Liver (tissue), 8 donors: ENCODE measurements at regions not wholly inside any gene's neighbourhood (a gene's known extent, or its start where the extent isn't known, plus 50 kb on each side); places are given as distances from the start of the nearest gene placed in this dataset.

Experiments used
- DNase-seq: peaks from one replicate; pipeline ENCODE4 v3.0.0-alpha.2; 2017; ENCODE audit warnings: low spot score
- H3K27ac ChIP-seq, 2 donors: one replicate each; pipeline ENCODE4 v1.7.0; 2013; ENCODE audit warnings: inconsistent platforms in 2 of 2, low read length in 2 of 2, control low read depth in 1 of 2, low read depth in 1 of 2, mild to moderate bottlenecking in 1 of 2
- H3K27me3 ChIP-seq, 4 donors: one replicate each; pipeline versions ENCODE4 v1.6.1 to v1.7.0; 2013; ENCODE audit warnings: low read length in 3 of 4, inconsistent platforms in 1 of 4, mild to moderate bottlenecking in 1 of 4, moderate library complexity in 1 of 4; ENCODE audit not compliant: control insufficient read depth in 4 of 4, insufficient read depth in 4 of 4
- H3K36me3 ChIP-seq, 4 donors: one replicate each; pipeline versions ENCODE4 v1.6.1 to v1.7.0; 2013; ENCODE audit warnings: low read length in 3 of 4, mild to moderate bottlenecking in 3 of 4, low read depth in 1 of 4, moderate library complexity in 1 of 4; ENCODE audit not compliant: control insufficient read depth in 4 of 4, insufficient read depth in 3 of 4
- H3K4me1 ChIP-seq, 4 donors: one replicate each; pipeline versions ENCODE4 v1.6.1 to v1.7.0; 2013; ENCODE audit warnings: low read length in 3 of 4, mild to moderate bottlenecking in 3 of 4, moderate library complexity in 1 of 4; ENCODE audit not compliant: control insufficient read depth in 4 of 4, insufficient read depth in 4 of 4
- H3K4me3 ChIP-seq, 3 donors: one replicate each; pipeline versions ENCODE4 v1.6.1 to v1.7.0; 2013; ENCODE audit warnings: low read length in 3 of 3, control low read depth in 1 of 3, low read depth in 1 of 3, mild to moderate bottlenecking in 1 of 3
- H3K9ac ChIP-seq, 2 donors: one replicate each; pipeline ENCODE4 v1.7.0; 2013; ENCODE audit warnings: low read length in 2 of 2, mild to moderate bottlenecking in 2 of 2, moderate library complexity in 2 of 2, control low read depth in 1 of 2, low read depth in 1 of 2
- H3K9me3 ChIP-seq, 4 donors: one replicate each; pipeline versions ENCODE4 v1.6.1 to v1.7.0; 2013; ENCODE audit warnings: low read length in 3 of 4; ENCODE audit not compliant: control insufficient read depth in 4 of 4
- ATF3 ChIP-seq: IDR thresholded peaks from 2 replicates; pipeline ENCODE4 v1.6.1; 2016; ENCODE audit warnings: antibody characterized with exemption
- EGR1 ChIP-seq, 2 donors: IDR thresholded peaks; 2 replicates each; pipeline ENCODE4 v1.6.1; 2016 to 2018; ENCODE audit warnings: antibody characterized with exemption in 2 of 2, low read depth in 2 of 2
- FOXA1 ChIP-seq: IDR thresholded peaks from 2 replicates; pipeline ENCODE4 v1.6.1; 2016; ENCODE audit warnings: antibody characterized with exemption
- FOXA2 ChIP-seq: IDR thresholded peaks from 2 replicates; pipeline ENCODE4 v1.6.1; 2016; ENCODE audit warnings: antibody characterized with exemption
- GABPA ChIP-seq, 2 donors: IDR thresholded peaks in 1 of 2; conservative IDR thresholded peaks in 1 of 2; 2 replicates each; pipeline ENCODE4 v1.6.1; 2016; ENCODE audit warnings: antibody characterized with exemption in 2 of 2, mild to moderate bottlenecking in 1 of 2, moderate library complexity in 1 of 2
- HNF4A ChIP-seq, 2 donors: conservative IDR thresholded peaks; 2 replicates each; pipeline ENCODE4 v1.6.1; 2016; ENCODE audit warnings: antibody characterized with exemption in 2 of 2, mild to moderate bottlenecking in 2 of 2
- HNF4G ChIP-seq: IDR thresholded peaks from 2 replicates; pipeline ENCODE4 v1.6.1; 2016; ENCODE audit warnings: antibody characterized with exemption
- JUND ChIP-seq, 2 donors: IDR thresholded peaks; 2 replicates each; pipeline ENCODE4 v1.6.1; 2016; ENCODE audit warnings: antibody characterized with exemption in 2 of 2
- NR2F2 ChIP-seq: IDR thresholded peaks from 2 replicates; pipeline ENCODE4 v1.6.1; 2016; ENCODE audit warnings: antibody characterized with exemption
- RAD21 ChIP-seq, 2 donors: IDR thresholded peaks; 2 replicates each; pipeline ENCODE4 v1.6.1; 2016; ENCODE audit warnings: antibody characterized with exemption in 2 of 2, mild to moderate bottlenecking in 2 of 2
- RXRA ChIP-seq, 2 donors: IDR thresholded peaks; 2 replicates each; pipeline ENCODE4 v1.6.1; 2017 to 2018; ENCODE audit warnings: antibody characterized with exemption in 2 of 2, mild to moderate bottlenecking in 1 of 2
- SP1 ChIP-seq: IDR thresholded peaks from 2 replicates; pipeline ENCODE4 v1.6.1; 2018; ENCODE audit warnings: antibody characterized with exemption, mild to moderate bottlenecking
- TAF1 ChIP-seq: conservative IDR thresholded peaks from 2 replicates; pipeline ENCODE4 v1.6.1; 2016; ENCODE audit warnings: antibody characterized with exemption, mild to moderate bottlenecking
- YY1 ChIP-seq: IDR thresholded peaks from 2 replicates; pipeline ENCODE4 v1.6.1; 2016; ENCODE audit warnings: antibody characterized with exemption, mild to moderate bottlenecking
- ZBTB33 ChIP-seq: IDR thresholded peaks from 2 replicates; pipeline ENCODE4 v1.6.1; 2016; ENCODE audit warnings: antibody characterized with exemption
- WGBS: extraction: QIAGEN DNeasy Blood & Tissue Kit; methylation state at CpG from one replicate; pipeline ENCODE4 v1.1.7; 2013; 5-methylcytosine and 5-hydroxymethylcytosine counted together
- TF ChIP-seq, protein P1 (sequence below): IDR thresholded peaks from 2 replicates; pipeline ENCODE4 v1.6.1; 2016; ENCODE audit warnings: antibody characterized with exemption
- TF ChIP-seq, protein P2 (sequence below): fragments of 150-350 bp; IDR thresholded peaks from 2 replicates; pipeline ENCODE4 v1.5.1; 2017; ENCODE audit warnings: improper control_type of control experiment, low read depth, low read length; ENCODE audit not compliant: missing input control
- TF ChIP-seq, protein P3 (sequence below): IDR thresholded peaks from 2 replicates; pipeline ENCODE4 v1.6.1; 2016; ENCODE audit warnings: antibody characterized with exemption, mild to moderate bottlenecking
- donor health status: healthy.
- donor health status: healthy.
- donor health status: healthy.
- donor health status: healthy.
- donor health status: healthy.

GRCh38 chr10:121121462-121121861 lies 270.3 kb downstream of the WDR11 start:
- DNase-seq = no peak
- WGBS = 85% methylated on average over 7 of the region's 7 CpGs
- H3K27ac ChIP-seq = no peak overlapping the region
- no peak overlapping the region for H3K9ac ChIP-seq
- no peaks in the 10 kb centered on the region for H3K4me1 ChIP-seq
- no peaks in the 10 kb centered on the region for H3K36me3 ChIP-seq
- no peaks in the 10 kb centered on the region for H3K27me3 ChIP-seq
- TF ChIP-seq EGR1 (IDR thresholded peaks at IDR 0.05; ENCODE audit: low read depth in 2 of 2) (no peak), ATF3 (no peak), TAF1 (no peak), FOXA2 (no peak), HNF4G (no peak), FOXA1 (no peak), GABPA (IDR thresholded peaks at IDR 0.05 in 1 of 2, conservative IDR thresholded peaks at IDR 0.05 in 1 of 2) (no peak), RXRA (IDR thresholded peaks at IDR 0.05) (no peak), ZBTB33 (no peak), JUND (IDR thresholded peaks at IDR 0.05) (no peak)
- H3K9me3 ChIP-seq = peaks cover 0 to 4% (median 0%) of the 10 kb centered on the region in 4 donors
- H3K4me3 ChIP-seq = no peak overlapping the region

DNA sequence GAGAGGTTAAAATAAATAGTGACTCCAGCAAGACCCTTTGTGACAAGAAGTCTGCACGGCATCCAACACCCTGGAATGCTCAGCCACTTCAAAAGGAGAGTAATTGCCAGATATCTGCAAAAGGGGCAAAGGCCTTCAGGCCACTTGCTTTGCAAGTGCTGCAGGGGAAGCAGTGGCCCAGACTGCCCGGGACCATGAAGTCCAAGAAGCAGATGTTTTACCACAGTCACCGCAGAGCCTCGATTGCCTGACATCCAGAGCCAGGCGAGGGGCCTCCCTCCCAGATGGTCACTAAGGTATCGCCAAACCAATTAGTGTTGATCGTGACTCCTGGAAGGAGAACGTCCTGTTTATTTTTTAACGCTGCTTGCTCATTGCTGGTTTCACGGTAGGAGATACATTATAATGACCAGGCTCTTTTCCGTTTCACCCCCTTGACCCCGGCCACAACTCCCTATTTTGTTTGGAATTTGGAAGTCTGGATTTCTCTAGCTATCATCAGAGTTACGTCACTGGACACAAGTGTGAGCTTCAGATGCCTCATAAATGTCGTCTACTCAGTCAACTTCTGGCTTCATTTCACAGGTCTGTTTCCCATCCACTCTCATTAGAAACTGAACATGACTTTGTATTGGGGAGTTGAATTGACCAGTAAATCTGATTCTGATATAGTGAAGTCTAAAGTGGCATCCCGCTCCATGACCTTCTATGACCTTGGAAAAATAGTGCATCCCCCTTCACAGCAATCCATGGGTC lies 276.2 kb downstream of the WDR11 start:
- Histone ChIP-seq H3K9me3 (peaks cover 0 to 4% (median 0%) of the 10 kb centered on the region in 4 donors), H3K27me3 (no peaks in the 10 kb centered on the region), H3K4me3 (no peak overlapping the region), H3K27ac (peak overlapping the region in 1 of 2 donors; percentile 50), H3K9ac (no peak overlapping the region), H3K36me3 (no peaks in the 10 kb centered on the region), H3K4me1 (no peaks in the 10 kb centered on the region)
- no peak for DNase-seq
- WGBS = 78% methylated on average over 15 of the region's 15 CpGs
- no peak for TF ChIP-seq HNF4G
- TF ChIP-seq FOXA2 = no peak
- TF ChIP-seq ATF3 = no peak
- TF ChIP-seq, protein P1, sequence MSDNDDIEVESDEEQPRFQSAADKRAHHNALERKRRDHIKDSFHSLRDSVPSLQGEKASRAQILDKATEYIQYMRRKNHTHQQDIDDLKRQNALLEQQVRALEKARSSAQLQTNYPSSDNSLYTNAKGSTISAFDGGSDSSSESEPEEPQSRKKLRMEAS = no peak
- TF ChIP-seq EGR1 (IDR thresholded peaks at IDR 0.05; ENCODE audit: low read depth in 2 of 2) = no peak
- no peak for TF ChIP-seq TAF1
- TF ChIP-seq, protein P2, sequence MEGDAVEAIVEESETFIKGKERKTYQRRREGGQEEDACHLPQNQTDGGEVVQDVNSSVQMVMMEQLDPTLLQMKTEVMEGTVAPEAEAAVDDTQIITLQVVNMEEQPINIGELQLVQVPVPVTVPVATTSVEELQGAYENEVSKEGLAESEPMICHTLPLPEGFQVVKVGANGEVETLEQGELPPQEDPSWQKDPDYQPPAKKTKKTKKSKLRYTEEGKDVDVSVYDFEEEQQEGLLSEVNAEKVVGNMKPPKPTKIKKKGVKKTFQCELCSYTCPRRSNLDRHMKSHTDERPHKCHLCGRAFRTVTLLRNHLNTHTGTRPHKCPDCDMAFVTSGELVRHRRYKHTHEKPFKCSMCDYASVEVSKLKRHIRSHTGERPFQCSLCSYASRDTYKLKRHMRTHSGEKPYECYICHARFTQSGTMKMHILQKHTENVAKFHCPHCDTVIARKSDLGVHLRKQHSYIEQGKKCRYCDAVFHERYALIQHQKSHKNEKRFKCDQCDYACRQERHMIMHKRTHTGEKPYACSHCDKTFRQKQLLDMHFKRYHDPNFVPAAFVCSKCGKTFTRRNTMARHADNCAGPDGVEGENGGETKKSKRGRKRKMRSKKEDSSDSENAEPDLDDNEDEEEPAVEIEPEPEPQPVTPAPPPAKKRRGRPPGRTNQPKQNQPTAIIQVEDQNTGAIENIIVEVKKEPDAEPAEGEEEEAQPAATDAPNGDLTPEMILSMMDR = no peak
- no peak for TF ChIP-seq SP1
- no peak for TF ChIP-seq ZBTB33
- no peak for TF ChIP-seq JUND (IDR thresholded peaks at IDR 0.05)
- TF ChIP-seq, protein P3, sequence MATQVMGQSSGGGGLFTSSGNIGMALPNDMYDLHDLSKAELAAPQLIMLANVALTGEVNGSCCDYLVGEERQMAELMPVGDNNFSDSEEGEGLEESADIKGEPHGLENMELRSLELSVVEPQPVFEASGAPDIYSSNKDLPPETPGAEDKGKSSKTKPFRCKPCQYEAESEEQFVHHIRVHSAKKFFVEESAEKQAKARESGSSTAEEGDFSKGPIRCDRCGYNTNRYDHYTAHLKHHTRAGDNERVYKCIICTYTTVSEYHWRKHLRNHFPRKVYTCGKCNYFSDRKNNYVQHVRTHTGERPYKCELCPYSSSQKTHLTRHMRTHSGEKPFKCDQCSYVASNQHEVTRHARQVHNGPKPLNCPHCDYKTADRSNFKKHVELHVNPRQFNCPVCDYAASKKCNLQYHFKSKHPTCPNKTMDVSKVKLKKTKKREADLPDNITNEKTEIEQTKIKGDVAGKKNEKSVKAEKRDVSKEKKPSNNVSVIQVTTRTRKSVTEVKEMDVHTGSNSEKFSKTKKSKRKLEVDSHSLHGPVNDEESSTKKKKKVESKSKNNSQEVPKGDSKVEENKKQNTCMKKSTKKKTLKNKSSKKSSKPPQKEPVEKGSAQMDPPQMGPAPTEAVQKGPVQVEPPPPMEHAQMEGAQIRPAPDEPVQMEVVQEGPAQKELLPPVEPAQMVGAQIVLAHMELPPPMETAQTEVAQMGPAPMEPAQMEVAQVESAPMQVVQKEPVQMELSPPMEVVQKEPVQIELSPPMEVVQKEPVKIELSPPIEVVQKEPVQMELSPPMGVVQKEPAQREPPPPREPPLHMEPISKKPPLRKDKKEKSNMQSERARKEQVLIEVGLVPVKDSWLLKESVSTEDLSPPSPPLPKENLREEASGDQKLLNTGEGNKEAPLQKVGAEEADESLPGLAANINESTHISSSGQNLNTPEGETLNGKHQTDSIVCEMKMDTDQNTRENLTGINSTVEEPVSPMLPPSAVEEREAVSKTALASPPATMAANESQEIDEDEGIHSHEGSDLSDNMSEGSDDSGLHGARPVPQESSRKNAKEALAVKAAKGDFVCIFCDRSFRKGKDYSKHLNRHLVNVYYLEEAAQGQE = no peak
- peak; percentile 62 to 72 for TF ChIP-seq RXRA (IDR thresholded peaks at IDR 0.05)
- no peak for TF ChIP-seq GABPA (IDR thresholded peaks at IDR 0.05 in 1 of 2, conservative IDR thresholded peaks at IDR 0.05 in 1 of 2)
- TF ChIP-seq FOXA1 = no peak
- TF ChIP-seq RAD21 (IDR thresholded peaks at IDR 0.05) = no peak
- no peak for TF ChIP-seq YY1
- TF ChIP-seq NR2F2 = peak; percentile 86
- TF ChIP-seq HNF4A (conservative IDR thresholded peaks at IDR 0.05) = no peak
